Fibroblast of skin of back (primary cell): ENCODE measurements at regions not wholly inside any gene's neighbourhood (a gene's known extent, or its start where the extent isn't known, plus 50 kb on each side); places are given as distances from the start of the nearest gene placed in this dataset.
"Not testable (repeated sequence)": the region's sequence is repeated elsewhere in the genome, so short reads cannot be mapped to it uniquely, and the experiment has no call there.

Experiments
- DNase-seq: peaks from one replicate; pipeline ENCODE4 v3.0.0-alpha.2; 2013

- no peak for DNase-seq
Observed at GRCh38 chr14:76701981-76702380, 59.3 kb upstream of the VASH1 start.

GRCh38 chr14:76705214-76705613, 56.1 kb upstream of the VASH1 start:
- DNase-seq, result no peak

GRCh38 chr14:76706207-76706606, 55.1 kb upstream of the VASH1 start:
- DNase-seq, result not testable (repeated sequence)

- no peak for DNase-seq
Observed at GRCh38 chr14:76706811-76707210, 54.5 kb upstream of the VASH1 start.

- DNase-seq, result no peak
Observed at GRCh38 chr14:76708028-76708427, 53.2 kb upstream of the VASH1 start.

GRCh38 chr14:76708771-76709170, 52.5 kb upstream of the VASH1 start:
- no peak for DNase-seq

- peak; percentile 43 for DNase-seq
Observed at GRCh38 chr14:76710056-76711010, 50.9 kb upstream of the VASH1 start.
